Liver (tissue), 8 donors: ENCODE measurements at regions not wholly inside any gene's neighbourhood (a gene's known extent, or its start where the extent isn't known, plus 50 kb on each side); places are given as distances from the start of the nearest gene placed in this dataset.

Experiments used
- DNase-seq: peaks from one replicate; pipeline ENCODE4 v3.0.0-alpha.2; 2017; ENCODE audit warnings: low spot score
- H3K27ac ChIP-seq, 2 donors: one replicate each; pipeline ENCODE4 v1.7.0; 2013; ENCODE audit warnings: inconsistent platforms in 2 of 2, low read length in 2 of 2, control low read depth in 1 of 2, low read depth in 1 of 2, mild to moderate bottlenecking in 1 of 2
- H3K27me3 ChIP-seq, 4 donors: one replicate each; pipeline versions ENCODE4 v1.6.1 to v1.7.0; 2013; ENCODE audit warnings: low read length in 3 of 4, inconsistent platforms in 1 of 4, mild to moderate bottlenecking in 1 of 4, moderate library complexity in 1 of 4; ENCODE audit not compliant: control insufficient read depth in 4 of 4, insufficient read depth in 4 of 4
- H3K36me3 ChIP-seq, 4 donors: one replicate each; pipeline versions ENCODE4 v1.6.1 to v1.7.0; 2013; ENCODE audit warnings: low read length in 3 of 4, mild to moderate bottlenecking in 3 of 4, low read depth in 1 of 4, moderate library complexity in 1 of 4; ENCODE audit not compliant: control insufficient read depth in 4 of 4, insufficient read depth in 3 of 4
- H3K4me1 ChIP-seq, 4 donors: one replicate each; pipeline versions ENCODE4 v1.6.1 to v1.7.0; 2013; ENCODE audit warnings: low read length in 3 of 4, mild to moderate bottlenecking in 3 of 4, moderate library complexity in 1 of 4; ENCODE audit not compliant: control insufficient read depth in 4 of 4, insufficient read depth in 4 of 4
- H3K4me3 ChIP-seq, 3 donors: one replicate each; pipeline versions ENCODE4 v1.6.1 to v1.7.0; 2013; ENCODE audit warnings: low read length in 3 of 3, control low read depth in 1 of 3, low read depth in 1 of 3, mild to moderate bottlenecking in 1 of 3
- H3K9ac ChIP-seq, 2 donors: one replicate each; pipeline ENCODE4 v1.7.0; 2013; ENCODE audit warnings: low read length in 2 of 2, mild to moderate bottlenecking in 2 of 2, moderate library complexity in 2 of 2, control low read depth in 1 of 2, low read depth in 1 of 2
- H3K9me3 ChIP-seq, 4 donors: one replicate each; pipeline versions ENCODE4 v1.6.1 to v1.7.0; 2013; ENCODE audit warnings: low read length in 3 of 4; ENCODE audit not compliant: control insufficient read depth in 4 of 4
- ATF3 ChIP-seq: IDR thresholded peaks from 2 replicates; pipeline ENCODE4 v1.6.1; 2016; ENCODE audit warnings: antibody characterized with exemption
- EGR1 ChIP-seq, 2 donors: IDR thresholded peaks; 2 replicates each; pipeline ENCODE4 v1.6.1; 2016 to 2018; ENCODE audit warnings: antibody characterized with exemption in 2 of 2, low read depth in 2 of 2
- FOXA1 ChIP-seq: IDR thresholded peaks from 2 replicates; pipeline ENCODE4 v1.6.1; 2016; ENCODE audit warnings: antibody characterized with exemption
- GABPA ChIP-seq, 2 donors: IDR thresholded peaks in 1 of 2; conservative IDR thresholded peaks in 1 of 2; 2 replicates each; pipeline ENCODE4 v1.6.1; 2016; ENCODE audit warnings: antibody characterized with exemption in 2 of 2, mild to moderate bottlenecking in 1 of 2, moderate library complexity in 1 of 2
- HNF4G ChIP-seq: IDR thresholded peaks from 2 replicates; pipeline ENCODE4 v1.6.1; 2016; ENCODE audit warnings: antibody characterized with exemption
- JUND ChIP-seq, 2 donors: IDR thresholded peaks; 2 replicates each; pipeline ENCODE4 v1.6.1; 2016; ENCODE audit warnings: antibody characterized with exemption in 2 of 2
- MAX ChIP-seq: IDR thresholded peaks from 2 replicates; pipeline ENCODE4 v1.6.1; 2016; ENCODE audit warnings: antibody characterized with exemption
- RXRA ChIP-seq, 2 donors: IDR thresholded peaks; 2 replicates each; pipeline ENCODE4 v1.6.1; 2017 to 2018; ENCODE audit warnings: antibody characterized with exemption in 2 of 2, mild to moderate bottlenecking in 1 of 2
- SP1 ChIP-seq: IDR thresholded peaks from 2 replicates; pipeline ENCODE4 v1.6.1; 2018; ENCODE audit warnings: antibody characterized with exemption, mild to moderate bottlenecking
- TAF1 ChIP-seq: conservative IDR thresholded peaks from 2 replicates; pipeline ENCODE4 v1.6.1; 2016; ENCODE audit warnings: antibody characterized with exemption, mild to moderate bottlenecking
- whole genome bisulfite sequencing: extraction: QIAGEN DNeasy Blood & Tissue Kit; methylation state at CpG from one replicate; pipeline ENCODE4 v1.1.7; 2013; 5-methylcytosine and 5-hydroxymethylcytosine counted together
- TF ChIP-seq, protein P1 (sequence below): IDR thresholded peaks from 2 replicates; pipeline ENCODE4 v1.6.1; 2016; ENCODE audit warnings: antibody characterized with exemption, mild to moderate bottlenecking
- TF ChIP-seq, protein P2 (sequence below): IDR thresholded peaks from 2 replicates; pipeline ENCODE4 v1.6.1; 2016; ENCODE audit warnings: antibody characterized with exemption
- TF ChIP-seq, protein P3 (sequence below): fragments of 150-350 bp; IDR thresholded peaks from 2 replicates; pipeline ENCODE4 v1.5.1; 2017; ENCODE audit warnings: improper control_type of control experiment, low read depth, low read length; ENCODE audit not compliant: missing input control
- donor health status: healthy.
- donor health status: healthy.
- donor health status: healthy.
- donor health status: healthy.
- donor health status: healthy.

- WGBS, result 93% methylated on average over 18 of the region's 18 CpGs
- no peak overlapping the region for H3K27ac ChIP-seq
- no peaks in the 10 kb centered on the region for H3K36me3 ChIP-seq
- no peaks in the 10 kb centered on the region for H3K27me3 ChIP-seq
- no peaks in the 10 kb centered on the region for H3K4me1 ChIP-seq
- DNase-seq, result no peak
- no peaks in the 10 kb centered on the region for H3K9me3 ChIP-seq
- no peak overlapping the region for H3K9ac ChIP-seq
- H3K4me3 ChIP-seq, result no peak overlapping the region
- TF ChIP-seq JUND (IDR thresholded peaks at IDR 0.05), result no peak
- no peak for TF ChIP-seq SP1
- TF ChIP-seq FOXA1, result no peak
- TF ChIP-seq TAF1, result no peak
These were observed 199.5 kb downstream of the KLF13 start for GRCh38 chr15:31525988-31526665.

- WGBS, result 89% methylated on average over 15 of the region's 15 CpGs
- TF ChIP-seq RXRA (IDR thresholded peaks at IDR 0.05) (no peak), HNF4G (no peak), SP1 (no peak), EGR1 (IDR thresholded peaks at IDR 0.05; ENCODE audit: low read depth in 2 of 2) (no peak), JUND (IDR thresholded peaks at IDR 0.05) (no peak), ATF3 (no peak), GABPA (IDR thresholded peaks at IDR 0.05 in 1 of 2, conservative IDR thresholded peaks at IDR 0.05 in 1 of 2) (no peak), MAX (no peak)
- TF ChIP-seq, protein P1, sequence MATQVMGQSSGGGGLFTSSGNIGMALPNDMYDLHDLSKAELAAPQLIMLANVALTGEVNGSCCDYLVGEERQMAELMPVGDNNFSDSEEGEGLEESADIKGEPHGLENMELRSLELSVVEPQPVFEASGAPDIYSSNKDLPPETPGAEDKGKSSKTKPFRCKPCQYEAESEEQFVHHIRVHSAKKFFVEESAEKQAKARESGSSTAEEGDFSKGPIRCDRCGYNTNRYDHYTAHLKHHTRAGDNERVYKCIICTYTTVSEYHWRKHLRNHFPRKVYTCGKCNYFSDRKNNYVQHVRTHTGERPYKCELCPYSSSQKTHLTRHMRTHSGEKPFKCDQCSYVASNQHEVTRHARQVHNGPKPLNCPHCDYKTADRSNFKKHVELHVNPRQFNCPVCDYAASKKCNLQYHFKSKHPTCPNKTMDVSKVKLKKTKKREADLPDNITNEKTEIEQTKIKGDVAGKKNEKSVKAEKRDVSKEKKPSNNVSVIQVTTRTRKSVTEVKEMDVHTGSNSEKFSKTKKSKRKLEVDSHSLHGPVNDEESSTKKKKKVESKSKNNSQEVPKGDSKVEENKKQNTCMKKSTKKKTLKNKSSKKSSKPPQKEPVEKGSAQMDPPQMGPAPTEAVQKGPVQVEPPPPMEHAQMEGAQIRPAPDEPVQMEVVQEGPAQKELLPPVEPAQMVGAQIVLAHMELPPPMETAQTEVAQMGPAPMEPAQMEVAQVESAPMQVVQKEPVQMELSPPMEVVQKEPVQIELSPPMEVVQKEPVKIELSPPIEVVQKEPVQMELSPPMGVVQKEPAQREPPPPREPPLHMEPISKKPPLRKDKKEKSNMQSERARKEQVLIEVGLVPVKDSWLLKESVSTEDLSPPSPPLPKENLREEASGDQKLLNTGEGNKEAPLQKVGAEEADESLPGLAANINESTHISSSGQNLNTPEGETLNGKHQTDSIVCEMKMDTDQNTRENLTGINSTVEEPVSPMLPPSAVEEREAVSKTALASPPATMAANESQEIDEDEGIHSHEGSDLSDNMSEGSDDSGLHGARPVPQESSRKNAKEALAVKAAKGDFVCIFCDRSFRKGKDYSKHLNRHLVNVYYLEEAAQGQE, result no peak
- TF ChIP-seq, protein P2, sequence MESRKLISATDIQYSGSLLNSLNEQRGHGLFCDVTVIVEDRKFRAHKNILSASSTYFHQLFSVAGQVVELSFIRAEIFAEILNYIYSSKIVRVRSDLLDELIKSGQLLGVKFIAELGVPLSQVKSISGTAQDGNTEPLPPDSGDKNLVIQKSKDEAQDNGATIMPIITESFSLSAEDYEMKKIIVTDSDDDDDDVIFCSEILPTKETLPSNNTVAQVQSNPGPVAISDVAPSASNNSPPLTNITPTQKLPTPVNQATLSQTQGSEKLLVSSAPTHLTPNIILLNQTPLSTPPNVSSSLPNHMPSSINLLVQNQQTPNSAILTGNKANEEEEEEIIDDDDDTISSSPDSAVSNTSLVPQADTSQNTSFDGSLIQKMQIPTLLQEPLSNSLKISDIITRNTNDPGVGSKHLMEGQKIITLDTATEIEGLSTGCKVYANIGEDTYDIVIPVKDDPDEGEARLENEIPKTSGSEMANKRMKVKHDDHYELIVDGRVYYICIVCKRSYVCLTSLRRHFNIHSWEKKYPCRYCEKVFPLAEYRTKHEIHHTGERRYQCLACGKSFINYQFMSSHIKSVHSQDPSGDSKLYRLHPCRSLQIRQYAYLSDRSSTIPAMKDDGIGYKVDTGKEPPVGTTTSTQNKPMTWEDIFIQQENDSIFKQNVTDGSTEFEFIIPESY, result no peak
- TF ChIP-seq, protein P3, sequence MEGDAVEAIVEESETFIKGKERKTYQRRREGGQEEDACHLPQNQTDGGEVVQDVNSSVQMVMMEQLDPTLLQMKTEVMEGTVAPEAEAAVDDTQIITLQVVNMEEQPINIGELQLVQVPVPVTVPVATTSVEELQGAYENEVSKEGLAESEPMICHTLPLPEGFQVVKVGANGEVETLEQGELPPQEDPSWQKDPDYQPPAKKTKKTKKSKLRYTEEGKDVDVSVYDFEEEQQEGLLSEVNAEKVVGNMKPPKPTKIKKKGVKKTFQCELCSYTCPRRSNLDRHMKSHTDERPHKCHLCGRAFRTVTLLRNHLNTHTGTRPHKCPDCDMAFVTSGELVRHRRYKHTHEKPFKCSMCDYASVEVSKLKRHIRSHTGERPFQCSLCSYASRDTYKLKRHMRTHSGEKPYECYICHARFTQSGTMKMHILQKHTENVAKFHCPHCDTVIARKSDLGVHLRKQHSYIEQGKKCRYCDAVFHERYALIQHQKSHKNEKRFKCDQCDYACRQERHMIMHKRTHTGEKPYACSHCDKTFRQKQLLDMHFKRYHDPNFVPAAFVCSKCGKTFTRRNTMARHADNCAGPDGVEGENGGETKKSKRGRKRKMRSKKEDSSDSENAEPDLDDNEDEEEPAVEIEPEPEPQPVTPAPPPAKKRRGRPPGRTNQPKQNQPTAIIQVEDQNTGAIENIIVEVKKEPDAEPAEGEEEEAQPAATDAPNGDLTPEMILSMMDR, result no peak
- H3K27ac ChIP-seq, result no peak overlapping the region
- no peaks in the 10 kb centered on the region for H3K9me3 ChIP-seq
- no peaks in the 10 kb centered on the region for H3K36me3 ChIP-seq
- H3K4me1 ChIP-seq, result no peaks in the 10 kb centered on the region
- DNase-seq, result no peak
- H3K27me3 ChIP-seq, result no peaks in the 10 kb centered on the region
- no peak overlapping the region for H3K4me3 ChIP-seq
- no peak overlapping the region for H3K9ac ChIP-seq
These were observed 200.5 kb downstream of the KLF13 start for GRCh38 chr15:31526916-31527690.
